ENCODE measurements at regions not wholly inside any gene's neighbourhood (a gene's known extent, or its start where the extent isn't known, plus 50 kb on each side); places are given as distances from the start of the nearest gene placed in this dataset.

- no TSS peak for BruUV-seq (replicated peaks)
These were observed 205.3 kb downstream of the RAP2A start for GRCh38 chr13:97639236-97639635.

More at GRCh38 chr13:97639236-97639635, 205.3 kb downstream of the RAP2A start:
- H2BK5ac ChIP-seq (ENCODE audit: low read depth, low read length, poor library complexity, severe bottlenecking) = no peak overlapping the region
- in situ Hi-C loops (cut with MboI; ENCODE audit: low sequenced_read_pairs) = no loop called here
- H2BK15ac ChIP-seq (ENCODE audit: low read depth, low read length) = no peak overlapping the region
- no peak overlapping the region for H2BK120ac ChIP-seq (ENCODE audit: low read depth, low read length)
- ChIA-PET POLR2A (ENCODE audit: unreplicated experiment) (no interaction called here), CTCF (no interaction called here)
- H4K20me1 ChIP-seq (ENCODE audit: insufficient read depth, low read length) = no peaks in the 10 kb centered on the region
- H3K14ac ChIP-seq (replicated peaks; ENCODE audit: low read depth, low read length) = no peak overlapping the region
- no peak overlapping the region for H3K18ac ChIP-seq (ENCODE audit: low read depth, low read length)
- no peak overlapping the region for H3K4ac ChIP-seq (ENCODE audit: low read depth, low read length)
- intact Hi-C loops (cut with micrococcal nuclease) = no loop called here
- no peaks in the 10 kb centered on the region for H3K9me3 ChIP-seq (ENCODE audit: control insufficient read depth, insufficient read depth, low read length)
- H4K91ac ChIP-seq (ENCODE audit: insufficient read depth, low read depth, low read length) = no peak overlapping the region
- H3K4me1 ChIP-seq (ENCODE audit: control insufficient read depth, insufficient read depth, low read length) = no peaks in the 10 kb centered on the region
- no peaks in the 10 kb centered on the region for H3K79me1 ChIP-seq (ENCODE audit: low read depth in 1 of 2, low read length in 2 of 2)
- no peak overlapping the region for H3K27ac ChIP-seq (ENCODE audit: insufficient read depth, low read length)
- H4K8ac ChIP-seq (ENCODE audit: low read depth in 2 of 2, low read length in 2 of 2) = no peak overlapping the region
- no peak overlapping the region for H2AFZ ChIP-seq (replicated peaks; ENCODE audit: low read length, poor library complexity)
- DNase-seq (no peak), ATAC-seq (ENCODE audit: low read depth) (no peak)
- no peak overlapping the region for H2BK20ac ChIP-seq (ENCODE audit: low read depth, low read length)
- no peak overlapping the region for H4K5ac ChIP-seq (ENCODE audit: low read depth, low read length)
- dilution Hi-C loops (cut with HindIII; ENCODE audit: low sequenced_read_pairs, unreplicated experiment) = no loop called here
- H3K4me3 ChIP-seq (ENCODE audit: insufficient read depth, low read depth, low read length) = no peak overlapping the region
- TF ChIP-seq NFE2L2 (IDR thresholded peaks at IDR 0.05; ENCODE audit: low read depth, low read length) (no peak), CEBPB (IDR thresholded peaks at IDR 0.05; ENCODE audit: low read depth, low read length) (no peak), SMC3 (IDR thresholded peaks at IDR 0.05; ENCODE audit: low read depth, low read length) (no peak), CTCF (conservative IDR thresholded peaks at IDR 0.05; ENCODE audit: low read depth, low read length) (no peak), RAD21 (IDR thresholded peaks at IDR 0.05; ENCODE audit: low read length) (no peak), ELK1 (IDR thresholded peaks at IDR 0.05; ENCODE audit: borderline replicate concordance, low read depth, low read length) (no peak), POLR2A (IDR thresholded peaks at IDR 0.05; ENCODE audit: low read depth, low read length) (no peak), USF2 (IDR thresholded peaks at IDR 0.05; ENCODE audit: low read depth, low read length) (no peak), CHD1 (IDR thresholded peaks at IDR 0.05; ENCODE audit: low read depth, low read length) (no peak), MAZ (IDR thresholded peaks at IDR 0.05; ENCODE audit: borderline replicate concordance, low read depth, low read length) (no peak), FOS (IDR thresholded peaks at IDR 0.05; ENCODE audit: low read depth, low read length) (no peak), MXI1 (IDR thresholded peaks at IDR 0.05; ENCODE audit: borderline replicate concordance, low read depth, low read length) (no peak), RCOR1 (IDR thresholded peaks at IDR 0.05; ENCODE audit: insufficient replicate concordance, low read length) (no peak), BHLHE40 (IDR thresholded peaks at IDR 0.05; ENCODE audit: low read depth, low read length) (no peak), MAFK (IDR thresholded peaks at IDR 0.05; ENCODE audit: low read depth, low read length) (no peak)
- peaks cover 11% of the 10 kb centered on the region for H3K27me3 ChIP-seq (ENCODE audit: control insufficient read depth, insufficient read depth, low read length)
- H3K23ac ChIP-seq (ENCODE audit: low read depth, low read length) = no peak overlapping the region
- H3K4me2 ChIP-seq (ENCODE audit: low read depth, low read length) = no peak overlapping the region
- H3K9me1 ChIP-seq (ENCODE audit: insufficient read depth, low read length) = no peaks in the 10 kb centered on the region
- no peak overlapping the region for H2AK9ac ChIP-seq (replicated peaks; ENCODE audit: low read depth, low read length, poor library complexity)
- no peak overlapping the region for H3K9ac ChIP-seq (ENCODE audit: low read depth, low read length)
- H3K36me3 ChIP-seq (ENCODE audit: control insufficient read depth, insufficient read depth, low read length) = no peaks in the 10 kb centered on the region
- H3K56ac ChIP-seq (ENCODE audit: extremely low read depth, insufficient read depth, low read length) = no peak overlapping the region
- H2AK5ac ChIP-seq (ENCODE audit: low read depth, low read length) = no peak overlapping the region
